Fibroblast of villous mesenchyme (primary cell): ENCODE measurements at regions not wholly inside any gene's neighbourhood (a gene's known extent, or its start where the extent isn't known, plus 50 kb on each side); places are given as distances from the start of the nearest gene placed in this dataset.

ENCODE experiments used
- DNase-seq: peaks from one replicate; pipeline ENCODE4 v3.0.0-alpha.2; 2010; ENCODE audit warnings: low read depth
- H3K4me3 ChIP-seq: 2 replicates; pipeline ENCODE4 v1.5.1; 2011; ENCODE audit warnings: low read depth, mild to moderate bottlenecking, low read length
- TF ChIP-seq, protein P1 (sequence below): IDR thresholded peaks from 2 replicates; pipeline ENCODE4 v1.5.1; 2012; ENCODE audit warnings: low read depth, mild to moderate bottlenecking, low read length; ENCODE audit not compliant: insufficient read depth

DNA sequence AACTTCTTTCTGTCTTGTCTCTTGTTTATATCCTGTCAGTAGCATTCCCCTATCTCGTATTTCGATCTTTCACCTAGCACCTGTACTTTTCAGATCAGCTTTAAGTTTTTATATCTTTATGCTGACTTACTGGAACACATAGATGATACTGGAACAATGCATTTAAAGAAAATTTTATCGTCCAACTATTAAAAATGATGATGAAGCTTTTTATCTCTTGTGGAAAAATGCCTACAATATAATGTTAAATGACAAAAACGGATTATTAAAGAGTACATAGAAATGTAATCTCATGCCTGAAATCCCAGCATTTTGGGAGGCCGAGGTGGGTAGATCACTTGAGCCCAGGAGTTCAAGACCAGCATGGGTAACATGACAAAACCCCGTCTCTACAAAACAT lies 139.5 kb downstream of the ZPLD1 start:
- TF ChIP-seq, protein P1, sequence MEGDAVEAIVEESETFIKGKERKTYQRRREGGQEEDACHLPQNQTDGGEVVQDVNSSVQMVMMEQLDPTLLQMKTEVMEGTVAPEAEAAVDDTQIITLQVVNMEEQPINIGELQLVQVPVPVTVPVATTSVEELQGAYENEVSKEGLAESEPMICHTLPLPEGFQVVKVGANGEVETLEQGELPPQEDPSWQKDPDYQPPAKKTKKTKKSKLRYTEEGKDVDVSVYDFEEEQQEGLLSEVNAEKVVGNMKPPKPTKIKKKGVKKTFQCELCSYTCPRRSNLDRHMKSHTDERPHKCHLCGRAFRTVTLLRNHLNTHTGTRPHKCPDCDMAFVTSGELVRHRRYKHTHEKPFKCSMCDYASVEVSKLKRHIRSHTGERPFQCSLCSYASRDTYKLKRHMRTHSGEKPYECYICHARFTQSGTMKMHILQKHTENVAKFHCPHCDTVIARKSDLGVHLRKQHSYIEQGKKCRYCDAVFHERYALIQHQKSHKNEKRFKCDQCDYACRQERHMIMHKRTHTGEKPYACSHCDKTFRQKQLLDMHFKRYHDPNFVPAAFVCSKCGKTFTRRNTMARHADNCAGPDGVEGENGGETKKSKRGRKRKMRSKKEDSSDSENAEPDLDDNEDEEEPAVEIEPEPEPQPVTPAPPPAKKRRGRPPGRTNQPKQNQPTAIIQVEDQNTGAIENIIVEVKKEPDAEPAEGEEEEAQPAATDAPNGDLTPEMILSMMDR: no peak
- no peak for DNase-seq

DNA sequence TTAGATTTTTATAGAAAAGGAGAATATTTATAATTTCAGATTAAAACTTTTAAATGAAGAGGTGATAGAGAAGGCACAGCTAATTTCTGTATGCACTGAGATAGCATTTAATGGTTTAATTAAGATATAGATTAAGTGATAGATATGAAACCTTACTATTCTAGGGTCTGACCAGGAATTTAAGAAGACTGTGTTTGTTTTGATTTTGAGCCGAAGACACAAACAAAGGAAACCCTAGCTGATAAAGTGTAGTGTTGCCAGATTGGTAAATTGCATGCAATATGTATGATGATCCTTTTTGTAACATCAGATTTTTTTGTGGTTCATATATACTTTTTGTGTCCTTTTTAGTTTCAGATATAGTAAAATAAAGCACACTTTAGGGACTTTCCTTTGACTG lies 141.8 kb downstream of the ZPLD1 start:
- no peak overlapping the region for H3K4me3 ChIP-seq
- TF ChIP-seq, protein P1: no peak
- no peak for DNase-seq

More for the DNA sequence above, 139.5 kb downstream of the ZPLD1 start:
- H3K4me3 ChIP-seq: no peak overlapping the region

DNA sequence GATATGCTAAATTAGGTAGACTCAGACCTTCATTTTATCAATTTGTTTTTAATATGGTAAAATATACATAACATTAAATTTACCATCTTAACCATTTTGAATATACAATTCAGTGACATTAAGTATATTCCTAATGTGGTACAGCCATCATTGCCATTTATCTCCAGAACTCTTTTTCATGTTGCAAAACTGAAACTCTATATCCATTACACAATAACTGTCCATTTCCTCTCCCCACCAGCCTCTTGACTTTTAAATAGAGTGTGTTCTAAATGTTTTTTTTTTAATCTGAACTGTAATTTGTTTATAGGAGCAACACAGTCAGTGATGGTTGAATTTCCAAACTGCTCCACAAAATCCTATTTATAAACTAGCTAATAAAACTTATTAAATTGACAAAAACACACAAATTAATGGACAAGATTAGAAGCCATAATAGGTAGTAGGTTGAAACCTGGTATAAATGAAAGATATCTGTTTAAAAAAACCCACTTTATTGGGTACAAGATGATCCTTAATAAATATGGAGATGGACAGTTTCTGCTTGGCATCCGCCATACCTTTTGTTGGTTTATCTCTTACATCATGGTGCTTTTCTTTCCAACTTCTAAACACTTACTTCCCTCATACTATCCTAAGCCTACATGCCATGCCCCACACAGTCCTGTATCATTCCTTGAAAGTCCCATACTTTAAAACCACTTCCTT lies 142.4 kb downstream of the ZPLD1 start:
- H3K4me3 ChIP-seq: no peak overlapping the region
- TF ChIP-seq, protein P1: no peak
- no peak for DNase-seq

DNA sequence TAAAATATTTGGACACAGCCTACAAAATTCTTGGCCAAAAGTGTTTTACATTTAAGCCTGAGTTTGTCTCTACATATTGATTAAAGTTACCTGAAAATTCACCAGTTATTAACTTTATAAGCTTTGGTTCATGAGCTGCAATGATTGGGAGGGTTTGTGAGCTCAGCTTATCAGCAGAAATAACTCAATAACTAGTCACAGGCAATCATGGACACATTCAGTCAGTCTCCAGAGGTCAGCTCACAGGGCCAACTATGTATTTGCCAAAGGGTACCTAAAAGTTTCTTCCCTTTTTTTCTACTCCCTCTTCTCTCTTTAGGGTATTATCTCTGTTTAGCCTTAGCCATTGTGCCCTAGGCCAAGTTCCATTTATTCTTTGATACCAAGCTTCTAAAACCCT lies 145.9 kb downstream of the ZPLD1 start:
- H3K4me3 ChIP-seq: no peak overlapping the region
- DNase-seq: no peak
- TF ChIP-seq, protein P1: no peak

DNA sequence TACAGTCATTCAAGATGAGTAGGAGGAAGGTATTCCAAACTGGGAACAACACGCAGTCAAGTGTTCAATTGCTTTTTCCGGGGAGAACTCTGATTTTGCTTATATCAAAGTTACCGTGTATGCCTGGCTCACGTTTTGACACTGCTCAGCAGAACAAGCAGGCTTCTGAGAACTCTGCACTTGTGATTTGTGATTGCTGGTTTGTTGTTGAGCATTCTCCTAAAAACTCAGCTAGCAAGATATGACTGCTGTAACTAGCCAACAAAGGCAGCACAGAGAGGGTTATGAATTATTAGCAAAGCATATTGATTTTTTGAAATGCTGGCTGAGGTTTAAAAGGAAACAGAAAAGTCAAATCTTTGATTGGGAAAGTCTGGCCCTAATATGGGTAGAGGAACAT lies 151.7 kb downstream of the ZPLD1 start:
- no peak overlapping the region for H3K4me3 ChIP-seq
- DNase-seq: no peak
- TF ChIP-seq, protein P1: no peak

DNA sequence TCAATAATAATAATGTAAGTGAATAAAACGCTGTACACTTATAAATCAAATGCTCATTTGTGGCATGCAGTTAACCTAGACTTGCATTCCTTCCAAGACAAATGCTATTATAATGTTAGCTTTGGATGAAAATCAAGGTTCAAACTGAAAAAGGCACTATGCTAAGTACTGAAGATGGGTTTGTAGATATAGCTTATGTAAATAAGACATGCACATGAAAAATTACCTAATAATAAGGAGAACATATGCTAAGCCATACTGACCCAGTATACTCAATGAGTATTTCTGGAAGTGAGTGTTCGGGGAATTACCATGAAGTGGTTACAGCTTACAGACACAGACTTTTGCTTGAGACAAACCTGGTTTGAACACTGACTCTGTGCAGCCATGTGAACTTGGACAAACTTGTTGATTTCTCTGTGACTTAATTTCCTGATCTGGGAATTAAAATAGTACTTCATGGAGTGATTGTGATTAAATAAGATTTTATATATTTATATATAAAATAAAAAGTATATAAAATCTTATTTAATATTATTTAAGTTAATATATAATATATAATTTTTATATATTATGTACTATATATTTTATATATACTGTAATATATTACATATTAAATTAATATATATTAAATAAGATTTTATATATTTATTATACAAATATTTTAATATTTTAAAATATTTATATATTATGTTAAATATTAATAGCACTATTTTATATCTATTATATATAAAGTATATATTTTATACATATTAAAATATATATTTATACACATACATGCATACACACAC lies 159.2 kb downstream of the ZPLD1 start:
- no peak overlapping the region for H3K4me3 ChIP-seq
- DNase-seq: no peak

More for the DNA sequence above, 159.2 kb downstream of the ZPLD1 start:
- TF ChIP-seq, protein P1: no peak
